GM21786 (cell line): ENCODE measurements at regions not wholly inside any gene's neighbourhood (a gene's known extent, or its start where the extent isn't known, plus 50 kb on each side); places are given as distances from the start of the nearest gene placed in this dataset.
"Not testable (repeated sequence)": the region's sequence is repeated elsewhere in the genome, so short reads cannot be mapped to it uniquely, and the experiment has no call there.

Experiments
- ATAC-seq: cut with Tn5 transposase; IDR thresholded peaks from one replicate; pipeline ENCODE4 v1.9.1; 2021; ENCODE audit not compliant: unreplicated experiment

- no peak for ATAC-seq
Measured at GRCh38 chr6:156612361-156612760, 164.8 kb upstream of the ARID1B start.

GRCh38 chr6:156602066-156602385 lies 175.2 kb upstream of the ARID1B start:
- no peak for ATAC-seq

GRCh38 chr6:156601152-156602065 lies 175.8 kb upstream of the ARID1B start:
- ATAC-seq, result no peak

GRCh38 chr6:156600678-156601077 lies 176.5 kb upstream of the ARID1B start:
- no peak for ATAC-seq

- no peak for ATAC-seq
Measured at GRCh38 chr6:156599978-156600590, 177.1 kb upstream of the ARID1B start.

GRCh38 chr6:156599366-156599765 lies 177.8 kb upstream of the ARID1B start:
- no peak for ATAC-seq

GRCh38 chr6:156598855-156599180 lies 178.4 kb upstream of the ARID1B start:
- no peak for ATAC-seq

- no peak for ATAC-seq
Measured at GRCh38 chr6:156598071-156598854, 178.9 kb upstream of the ARID1B start.

- no peak for ATAC-seq
Measured at GRCh38 chr6:156597095-156597494, 180.1 kb upstream of the ARID1B start.

GRCh38 chr6:156595476-156595875 lies 181.7 kb upstream of the ARID1B start:
- no peak for ATAC-seq

- no peak for ATAC-seq
Measured at GRCh38 chr6:156593893-156594292, 183.3 kb upstream of the ARID1B start.

GRCh38 chr6:156593127-156593526 lies 184.1 kb upstream of the ARID1B start:
- no peak for ATAC-seq

GRCh38 chr6:156590482-156590881 lies 186.7 kb upstream of the ARID1B start:
- ATAC-seq, result no peak

GRCh38 chr6:156589281-156589680 lies 187.9 kb upstream of the ARID1B start:
- no peak for ATAC-seq

GRCh38 chr6:156587751-156588301 lies 189.4 kb upstream of the ARID1B start:
- ATAC-seq, result no peak

GRCh38 chr6:156587071-156587470 lies 190.1 kb upstream of the ARID1B start:
- no peak for ATAC-seq

- no peak for ATAC-seq
Measured at GRCh38 chr6:156585859-156586258, 191.3 kb upstream of the ARID1B start.

GRCh38 chr6:156584121-156584520 lies 193.1 kb upstream of the ARID1B start:
- not testable (repeated sequence) for ATAC-seq

GRCh38 chr6:156583083-156583482 lies 194.1 kb upstream of the ARID1B start:
- no peak for ATAC-seq

GRCh38 chr6:156582509-156582992 lies 194.6 kb upstream of the ARID1B start:
- ATAC-seq, result no peak

GRCh38 chr6:156579564-156579963 lies 197.6 kb upstream of the ARID1B start:
- no peak for ATAC-seq
